HFFc6 (cell line): ENCODE measurements at regions not wholly inside any gene's neighbourhood (a gene's known extent, or its start where the extent isn't known, plus 50 kb on each side); places are given as distances from the start of the nearest gene placed in this dataset.

Source experiments
- DNase-seq: peaks from one replicate; pipeline ENCODE4 v3.0.0-alpha.2; 2018
- H3K27ac Mint-ChIP-seq: 2 replicates; pipeline ENCODE4 v1.8.0; 2020; ENCODE audit warnings: mild to moderate bottlenecking, mixed read lengths
- H3K27me3 Mint-ChIP-seq: 2 replicates; pipeline ENCODE4 v1.8.0; 2021; ENCODE audit warnings: mild to moderate bottlenecking, moderate library complexity, mixed read lengths; ENCODE audit not compliant: insufficient read depth
- H3K36me3 Mint-ChIP-seq: 2 replicates; pipeline ENCODE4 v1.8.0; 2021; ENCODE audit warnings: low read depth, mixed read lengths
- H3K4me1 Mint-ChIP-seq: 2 replicates; pipeline ENCODE4 v1.8.0; 2020; ENCODE audit warnings: low read depth, mixed read lengths
- H3K4me3 Mint-ChIP-seq: 2 replicates; pipeline ENCODE4 v1.8.0; 2020; ENCODE audit warnings: mild to moderate bottlenecking, moderate library complexity, mixed read lengths
- H3K9me3 Mint-ChIP-seq: 2 replicates; pipeline ENCODE4 v1.8.0; 2020; ENCODE audit warnings: mild to moderate bottlenecking, mixed read lengths
- TF ChIP-seq, protein P1 (sequence below): fragments of 200-600 bp; sonication (generic); IDR thresholded peaks from 2 replicates; pipeline ENCODE4 v1.5.0; 2021; ENCODE audit warnings: antibody characterized with exemption, mild to moderate bottlenecking

DNA sequence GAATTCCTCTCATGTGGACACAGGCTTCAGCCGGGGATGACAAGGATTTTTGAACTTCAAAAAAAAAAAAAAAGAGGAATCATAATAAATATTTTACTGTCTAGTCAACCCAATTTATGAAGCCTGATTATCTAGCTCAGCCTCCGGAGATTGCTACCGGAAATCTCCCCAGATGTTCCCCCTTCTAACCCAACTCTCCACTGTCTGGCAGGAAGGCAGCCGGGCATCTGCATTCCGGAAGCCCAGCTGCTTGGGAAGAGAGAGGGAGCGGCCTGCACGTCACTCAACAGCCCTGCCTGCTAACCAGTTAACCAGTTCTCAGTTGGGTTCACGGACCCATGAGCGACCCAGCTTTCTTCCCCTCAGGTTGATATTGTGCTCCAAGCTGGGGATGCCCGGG is 87.2 kb upstream of the POU3F3 start:
- Mint-ChIP-seq H3K4me1 (peaks cover 4% of the 10 kb centered on the region; the same call in 1 of the 2 replicates), H3K27ac (no peak overlapping the region), H3K4me3 (no peak overlapping the region), H3K36me3 (no peaks in the 10 kb centered on the region; the same call in 1 of the 2 replicates), H3K27me3 (no peaks in the 10 kb centered on the region; the same call in 1 of the 2 replicates), H3K9me3 (peaks cover 29% of the 10 kb centered on the region)
- TF ChIP-seq, protein P1, sequence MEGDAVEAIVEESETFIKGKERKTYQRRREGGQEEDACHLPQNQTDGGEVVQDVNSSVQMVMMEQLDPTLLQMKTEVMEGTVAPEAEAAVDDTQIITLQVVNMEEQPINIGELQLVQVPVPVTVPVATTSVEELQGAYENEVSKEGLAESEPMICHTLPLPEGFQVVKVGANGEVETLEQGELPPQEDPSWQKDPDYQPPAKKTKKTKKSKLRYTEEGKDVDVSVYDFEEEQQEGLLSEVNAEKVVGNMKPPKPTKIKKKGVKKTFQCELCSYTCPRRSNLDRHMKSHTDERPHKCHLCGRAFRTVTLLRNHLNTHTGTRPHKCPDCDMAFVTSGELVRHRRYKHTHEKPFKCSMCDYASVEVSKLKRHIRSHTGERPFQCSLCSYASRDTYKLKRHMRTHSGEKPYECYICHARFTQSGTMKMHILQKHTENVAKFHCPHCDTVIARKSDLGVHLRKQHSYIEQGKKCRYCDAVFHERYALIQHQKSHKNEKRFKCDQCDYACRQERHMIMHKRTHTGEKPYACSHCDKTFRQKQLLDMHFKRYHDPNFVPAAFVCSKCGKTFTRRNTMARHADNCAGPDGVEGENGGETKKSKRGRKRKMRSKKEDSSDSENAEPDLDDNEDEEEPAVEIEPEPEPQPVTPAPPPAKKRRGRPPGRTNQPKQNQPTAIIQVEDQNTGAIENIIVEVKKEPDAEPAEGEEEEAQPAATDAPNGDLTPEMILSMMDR, result no peak
- no peak for DNase-seq

DNA sequence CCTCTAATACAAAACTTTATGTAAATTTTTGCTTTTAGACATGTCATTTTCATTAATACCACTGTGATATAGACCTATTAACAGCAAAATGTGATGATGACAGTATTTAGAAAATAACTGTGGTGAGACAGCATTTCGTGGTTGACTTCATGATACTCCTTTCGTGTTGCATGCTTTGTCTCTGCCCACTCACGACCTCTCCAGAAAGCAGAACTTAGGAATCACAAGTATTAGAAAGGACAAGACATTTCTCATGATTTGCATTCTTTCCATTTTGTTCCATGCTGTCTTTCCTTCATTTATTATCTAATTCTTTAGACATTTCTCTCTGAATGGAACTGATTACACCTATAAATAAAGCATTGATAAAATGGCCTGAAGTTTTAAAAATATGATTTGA is 85.2 kb upstream of the POU3F3 start:
- no peak for DNase-seq

DNA sequence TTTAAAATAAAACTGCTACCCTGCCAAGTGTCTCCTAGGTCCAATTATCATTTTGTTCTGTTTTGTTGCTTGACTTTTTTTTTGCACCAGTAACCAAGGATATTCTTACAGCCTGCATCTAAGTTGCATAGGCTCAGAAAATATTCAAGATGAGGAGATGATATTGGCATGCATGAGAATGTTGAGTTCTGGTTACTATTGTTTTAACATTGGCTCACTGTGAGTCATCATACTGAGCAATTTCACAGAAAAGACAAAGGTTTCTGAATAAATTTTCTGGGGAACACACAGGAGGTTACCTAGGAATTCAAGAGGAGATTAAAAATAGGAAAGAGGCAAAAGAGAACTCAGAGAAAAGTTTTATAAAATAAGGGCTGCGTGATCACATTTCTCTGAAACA is 84.8 kb upstream of the POU3F3 start:
- peak; percentile 20 for DNase-seq
- H3K27ac Mint-ChIP-seq, result peak overlapping the region; percentile 24; the same call in 1 of the 2 replicates

More for the DNA sequence above, 85.2 kb upstream of the POU3F3 start:
- H3K4me1 Mint-ChIP-seq, result peaks cover 4% of the 10 kb centered on the region; the same call in 1 of the 2 replicates
- TF ChIP-seq, protein P1, result no peak
- H3K9me3 Mint-ChIP-seq, result peaks cover 25% of the 10 kb centered on the region
- peak overlapping the region; percentile 24; the same call in 1 of the 2 replicates for H3K27ac Mint-ChIP-seq
- H3K36me3 Mint-ChIP-seq, result peaks cover 8% of the 10 kb centered on the region; the same call in 1 of the 2 replicates
- no peak overlapping the region for H3K4me3 Mint-ChIP-seq
- no peaks in the 10 kb centered on the region; the same call in 1 of the 2 replicates for H3K27me3 Mint-ChIP-seq

DNA sequence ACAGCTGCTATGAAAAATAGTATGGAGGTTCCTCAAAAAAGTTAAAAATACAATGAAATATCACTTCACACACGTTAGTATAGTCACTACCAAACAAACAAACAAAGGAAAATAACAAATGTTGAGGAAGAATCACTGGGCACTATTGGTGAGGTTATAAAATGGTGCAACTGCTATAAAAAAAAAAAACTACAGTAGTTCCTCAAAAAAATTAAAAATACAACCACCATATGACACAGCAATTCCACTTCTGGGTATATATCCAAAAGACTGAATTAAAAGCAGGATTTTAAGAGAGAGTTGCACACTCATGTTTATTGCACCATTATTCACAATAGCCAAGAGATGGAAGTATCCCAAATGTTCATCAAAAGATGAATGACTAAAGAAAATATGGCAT is 80.9 kb upstream of the POU3F3 start:
- TF ChIP-seq, protein P1, result no peak
- H3K27me3 Mint-ChIP-seq, result no peaks in the 10 kb centered on the region; the same call in 1 of the 2 replicates
- peaks cover 8% of the 10 kb centered on the region; the same call in 1 of the 2 replicates for H3K36me3 Mint-ChIP-seq
- no peak for DNase-seq
- H3K27ac Mint-ChIP-seq, result no peak overlapping the region
- peaks cover 32% of the 10 kb centered on the region for H3K9me3 Mint-ChIP-seq
- H3K4me3 Mint-ChIP-seq, result no peak overlapping the region
- H3K4me1 Mint-ChIP-seq, result peaks cover 4% of the 10 kb centered on the region; the same call in 1 of the 2 replicates

More for the DNA sequence above, 84.8 kb upstream of the POU3F3 start:
- H3K36me3 Mint-ChIP-seq, result peaks cover 8% of the 10 kb centered on the region; the same call in 1 of the 2 replicates
- TF ChIP-seq, protein P1, result no peak
- H3K9me3 Mint-ChIP-seq, result peaks cover 24% of the 10 kb centered on the region
- no peaks in the 10 kb centered on the region; the same call in 1 of the 2 replicates for H3K27me3 Mint-ChIP-seq
- peaks cover 4% of the 10 kb centered on the region; the same call in 1 of the 2 replicates for H3K4me1 Mint-ChIP-seq
- no peak overlapping the region for H3K4me3 Mint-ChIP-seq

DNA sequence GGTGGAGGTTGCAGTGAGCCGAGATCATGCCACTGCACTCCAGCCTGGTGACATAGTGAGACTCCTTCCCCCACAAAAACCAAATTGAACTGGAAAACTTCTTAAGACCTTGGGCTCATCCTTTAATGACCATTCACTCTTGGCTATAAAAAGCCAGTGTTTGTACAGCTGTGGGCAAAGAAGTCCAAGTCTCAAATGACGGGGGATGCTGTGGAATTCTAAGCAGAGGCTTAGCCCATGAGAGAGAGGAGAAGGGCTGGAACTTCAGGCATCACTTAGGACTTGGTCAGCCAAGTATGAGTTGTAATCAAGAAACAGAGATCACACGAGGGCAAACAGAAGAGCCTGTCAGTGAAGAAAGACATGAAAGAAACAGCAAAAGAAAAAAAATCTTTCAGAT is 79.3 kb upstream of the POU3F3 start:
- Mint-ChIP-seq H3K27me3 (no peaks in the 10 kb centered on the region; the same call in 1 of the 2 replicates), H3K4me3 (no peak overlapping the region), H3K36me3 (peaks cover 8% of the 10 kb centered on the region; the same call in 1 of the 2 replicates), H3K4me1 (no peaks in the 10 kb centered on the region), H3K9me3 (peaks cover 25% of the 10 kb centered on the region), H3K27ac (no peak overlapping the region)
- TF ChIP-seq, protein P1, result no peak
- DNase-seq, result no peak
